ENCODE measurements at regions not wholly inside any gene's neighbourhood (a gene's known extent, or its start where the extent isn't known, plus 50 kb on each side); places are given as distances from the start of the nearest gene placed in this dataset.
A peak's percentile ranks its signal among the peaks of the same experiment; 100 is the strongest.

- DNase-seq, result no peak
Measured at GRCh38 chr7:32263611-32264010, 193.4 kb upstream of the PDE1C start.

GRCh38 chr7:32262315-32262714 lies 192.1 kb upstream of the PDE1C start:
- DNase-seq, result no peak

GRCh38 chr7:32259931-32260596 lies 189.9 kb upstream of the PDE1C start:
- peak; percentile 83 for DNase-seq

- no peak for DNase-seq
Measured at GRCh38 chr7:32258265-32258664, 188.1 kb upstream of the PDE1C start.

- DNase-seq, result no peak
Measured at GRCh38 chr7:32257621-32258020, 187.4 kb upstream of the PDE1C start.

- DNase-seq, result no peak
Measured at GRCh38 chr7:32256811-32257210, 186.6 kb upstream of the PDE1C start.

GRCh38 chr7:32256376-32256775 lies 186.2 kb upstream of the PDE1C start:
- no peak for DNase-seq

- no peak for DNase-seq
Measured at GRCh38 chr7:32255036-32255435, 184.8 kb upstream of the PDE1C start.

- DNase-seq, result no peak
Measured at GRCh38 chr7:32253299-32253698, 183.1 kb upstream of the PDE1C start.

- DNase-seq, result no peak
Measured at GRCh38 chr7:32251659-32252058, 181.5 kb upstream of the PDE1C start.

GRCh38 chr7:32250471-32251260 lies 180.5 kb upstream of the PDE1C start:
- no peak for DNase-seq

- DNase-seq, result no peak
Measured at GRCh38 chr7:32250003-32250402, 179.8 kb upstream of the PDE1C start.

- no peak for DNase-seq
Measured at GRCh38 chr7:32248522-32248921, 178.3 kb upstream of the PDE1C start.

- DNase-seq, result no peak
Measured at GRCh38 chr7:32244806-32245345, 174.7 kb upstream of the PDE1C start.

- no peak for DNase-seq
Measured at GRCh38 chr7:32243687-32244290, 173.6 kb upstream of the PDE1C start.

GRCh38 chr7:32242436-32242835 lies 172.2 kb upstream of the PDE1C start:
- no peak for DNase-seq

- no peak for DNase-seq
Measured at GRCh38 chr7:32241636-32242035, 171.4 kb upstream of the PDE1C start.

- DNase-seq, result no peak
Measured at GRCh38 chr7:32239764-32240163, 169.6 kb upstream of the PDE1C start.

- DNase-seq, result no peak
Measured at GRCh38 chr7:32228601-32229000, 158.4 kb upstream of the PDE1C start.

GRCh38 chr7:32227746-32228145 lies 157.5 kb upstream of the PDE1C start:
- no peak for DNase-seq

- no peak for DNase-seq
Measured at GRCh38 chr7:32224276-32224675, 154.1 kb upstream of the PDE1C start.

GRCh38 chr7:32223721-32224120 lies 153.5 kb upstream of the PDE1C start:
- DNase-seq, result no peak

- no peak for DNase-seq
Measured at GRCh38 chr7:32223071-32223650, 153.0 kb upstream of the PDE1C start.
